GM18508 (cell line): ENCODE measurements at regions not wholly inside any gene's neighbourhood (a gene's known extent, or its start where the extent isn't known, plus 50 kb on each side); places are given as distances from the start of the nearest gene placed in this dataset.

Experiments
- ATAC-seq: cut with Tn5 transposase; IDR thresholded peaks from one replicate; pipeline ENCODE4 v1.9.1; 2021; ENCODE audit warnings: moderate number of reproducible peaks; ENCODE audit not compliant: insufficient read depth, unreplicated experiment

GRCh38 chr12:38138225-38139221, 178.1 kb upstream of the ALG10B start:
- ATAC-seq = peak; percentile 69

DNA sequence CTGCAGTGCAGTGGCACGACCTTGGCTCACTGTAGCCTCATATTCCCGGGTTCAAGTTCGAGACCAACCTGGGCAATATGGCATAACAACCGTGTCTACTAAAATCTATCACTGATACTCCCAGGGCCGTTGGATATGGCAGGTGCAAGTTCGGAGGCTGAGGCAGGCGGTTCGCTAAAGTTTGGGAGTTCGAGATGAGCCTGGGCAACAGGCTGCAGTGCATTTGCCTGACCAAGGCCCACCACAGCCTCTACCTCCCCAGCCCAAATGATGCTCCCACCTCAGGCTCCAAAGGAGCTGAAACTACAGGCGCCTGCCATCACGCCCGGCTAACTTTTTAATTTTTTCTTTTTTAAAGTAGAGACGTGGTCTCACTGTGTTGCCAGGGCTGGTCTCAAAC, 177.1 kb upstream of the ALG10B start:
- ATAC-seq = no peak

- no peak for ATAC-seq
Measured at GRCh38 chr12:38141239-38141638, 175.3 kb upstream of the ALG10B start.

GRCh38 chr12:38141861-38142260, 174.7 kb upstream of the ALG10B start:
- no peak for ATAC-seq

- no peak for ATAC-seq
Measured at GRCh38 chr12:38142974-38143373, 173.6 kb upstream of the ALG10B start.

DNA sequence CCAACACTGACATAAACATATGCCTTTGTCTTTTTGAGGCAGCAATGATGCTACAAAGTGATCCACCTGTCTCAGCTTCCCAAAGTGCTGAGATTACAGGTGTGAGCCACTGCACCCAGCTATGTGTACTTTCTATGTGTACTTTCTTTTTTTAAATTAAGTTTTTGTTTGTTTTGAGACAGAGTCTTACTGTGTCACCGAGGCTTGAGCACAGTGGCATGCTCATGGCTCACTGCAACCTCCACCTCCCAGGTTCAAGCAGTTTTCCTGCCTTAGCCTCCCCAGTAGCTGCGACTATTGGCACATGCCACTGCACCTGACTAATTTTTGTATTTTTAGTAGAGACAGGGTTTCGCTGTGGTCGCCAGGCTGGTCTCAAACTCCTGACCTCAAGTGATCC, 172.5 kb upstream of the ALG10B start:
- ATAC-seq = no peak

DNA sequence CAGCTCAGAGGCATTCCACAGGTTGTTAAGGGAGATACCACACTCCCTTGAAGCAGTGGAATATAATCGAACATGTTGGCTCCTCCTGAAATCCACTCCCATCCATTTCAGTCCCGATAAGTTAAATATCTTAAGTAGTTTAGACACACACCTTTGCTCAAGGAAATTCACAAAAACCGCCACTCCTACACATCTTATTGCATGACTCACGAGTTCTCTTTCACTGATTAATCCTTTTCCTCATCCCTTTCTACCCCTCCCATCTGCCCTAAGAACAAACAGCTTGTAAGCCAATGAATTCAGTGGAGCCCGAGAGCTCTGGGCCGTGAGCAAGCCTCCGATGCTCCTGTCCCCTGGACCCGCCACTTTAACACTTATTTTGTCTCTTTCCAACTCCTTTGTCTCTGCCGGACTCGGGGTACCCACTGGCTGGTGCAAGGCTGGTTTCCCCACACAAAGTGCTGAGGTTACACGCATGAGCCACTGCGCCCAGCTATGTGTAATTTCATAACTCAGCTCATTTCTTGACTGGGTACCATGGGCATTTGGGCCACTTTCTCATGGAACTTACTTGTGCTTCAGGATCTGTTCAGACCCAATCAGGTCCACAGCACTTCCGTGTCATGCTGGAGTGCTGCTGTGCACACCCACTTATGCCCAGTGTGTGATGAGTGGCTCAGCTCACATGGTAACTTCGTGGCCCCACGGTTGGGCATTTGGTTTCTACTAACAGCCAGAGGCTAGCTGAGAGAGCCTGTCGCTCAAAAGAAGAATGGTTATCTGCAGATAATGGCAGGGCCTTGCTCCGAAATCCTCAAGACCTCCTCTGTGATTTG, 171.8 kb upstream of the ALG10B start:
- no peak for ATAC-seq

DNA sequence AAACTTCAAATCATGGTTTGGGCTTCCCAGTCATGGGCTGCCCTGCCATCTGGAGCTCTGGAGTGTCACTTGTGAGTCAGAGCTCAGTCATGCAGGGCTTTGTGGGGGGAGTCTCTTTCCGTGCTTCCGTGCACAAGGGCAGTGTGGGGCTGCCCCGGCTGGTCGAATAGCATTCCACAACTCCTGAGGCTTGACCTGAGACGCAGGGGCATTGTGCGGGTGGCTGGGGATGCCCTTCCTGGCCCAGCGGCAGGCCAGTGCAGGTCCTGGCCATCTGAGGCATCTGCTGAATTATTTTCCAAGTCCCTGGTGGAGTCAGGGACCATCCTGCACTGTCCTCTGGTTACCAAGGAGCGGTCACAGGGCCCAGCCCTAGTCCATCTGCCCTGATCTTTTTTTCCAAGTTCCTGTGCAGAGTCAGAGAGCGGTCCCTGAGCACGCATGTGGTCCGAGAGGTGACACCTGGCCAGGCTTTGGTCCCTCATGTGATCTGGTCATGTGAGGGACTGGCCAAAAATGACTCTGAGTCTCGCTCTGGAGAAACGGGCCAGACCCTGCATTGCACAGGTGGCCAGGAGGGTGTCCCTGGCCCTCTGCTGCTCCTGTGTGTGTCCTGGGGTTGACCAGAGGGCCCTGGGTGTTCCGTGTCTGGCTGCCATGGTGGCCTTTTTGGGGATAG, 167.0 kb upstream of the ALG10B start:
- no peak for ATAC-seq

DNA sequence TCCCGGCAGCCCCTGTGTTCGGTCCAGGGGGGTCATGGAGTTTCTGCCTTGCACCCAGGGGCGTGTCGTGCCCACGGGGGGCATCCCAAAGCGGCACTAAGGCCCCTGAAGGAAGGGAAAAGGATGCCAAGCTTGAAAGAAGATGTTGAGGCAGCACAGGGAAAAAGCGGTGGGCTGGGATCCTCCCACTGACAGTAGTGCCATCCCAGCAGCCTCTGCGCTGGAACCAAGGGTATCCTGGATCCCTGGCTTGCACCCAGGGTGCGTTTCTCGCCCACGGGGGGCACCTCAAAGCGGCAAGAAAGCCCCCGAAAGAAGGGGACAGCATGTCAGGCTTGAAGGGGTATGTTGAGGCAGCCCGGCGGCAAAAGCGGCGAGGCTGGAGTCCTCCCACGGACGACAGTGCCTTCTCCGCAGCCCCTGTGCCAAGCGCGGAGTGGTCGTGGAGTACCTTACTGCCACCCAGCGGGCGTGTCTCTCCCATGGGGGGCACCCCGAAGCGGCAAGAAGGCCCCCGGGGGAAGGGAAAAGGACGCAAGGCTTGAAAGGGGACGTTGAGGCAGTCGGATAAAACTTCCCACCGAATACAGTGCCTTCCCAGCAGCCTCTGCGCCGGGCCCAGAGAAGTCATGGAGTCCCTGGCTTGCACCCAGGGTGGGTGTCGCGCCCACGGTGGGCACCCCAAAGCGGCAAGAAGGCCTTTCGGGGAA, 164.4 kb upstream of the ALG10B start:
- ATAC-seq = no peak

DNA sequence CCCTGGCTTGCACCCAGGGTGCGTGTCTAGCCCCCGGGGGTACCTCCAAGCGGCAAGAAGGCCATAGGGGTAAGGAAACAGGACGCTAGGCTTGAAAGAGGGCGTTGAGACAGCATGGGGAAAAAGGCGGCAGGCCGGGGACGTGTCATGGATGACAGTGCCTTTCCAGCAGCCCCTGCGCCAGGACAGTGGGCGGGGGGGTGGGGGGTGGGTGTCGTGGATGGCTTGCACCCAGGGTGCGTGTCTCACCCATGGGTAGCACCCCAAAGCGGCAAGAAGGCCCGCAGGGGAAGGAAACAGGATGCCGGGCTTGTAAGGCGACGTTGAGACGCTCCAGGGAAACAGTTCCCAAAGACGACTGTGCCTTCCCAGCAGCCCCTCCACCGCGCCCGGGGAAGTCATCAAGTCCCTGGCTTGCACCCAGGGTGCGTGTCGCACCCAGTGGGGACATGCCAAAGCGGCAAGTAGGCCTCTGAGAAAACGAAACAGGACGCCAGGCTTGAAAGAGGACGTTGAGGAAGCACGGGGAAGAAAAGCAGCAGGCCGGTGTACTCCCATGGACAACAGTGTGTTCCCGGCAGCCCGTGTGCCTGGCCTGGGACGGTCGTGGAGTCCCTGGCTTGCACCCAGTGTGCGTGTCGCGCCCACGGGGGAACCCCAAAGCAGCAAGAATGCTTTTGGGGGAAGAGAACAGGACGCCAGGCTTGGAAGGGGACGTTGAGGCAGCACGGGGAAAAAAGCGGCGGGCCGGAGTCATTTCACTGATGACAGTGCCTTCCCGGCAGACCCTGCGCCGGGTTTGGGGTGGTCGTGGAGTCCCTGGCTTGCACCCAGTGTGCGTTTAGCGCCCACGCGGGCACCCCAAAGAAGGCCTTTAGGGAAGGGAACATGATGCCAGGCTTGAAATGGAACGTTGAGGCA, 163.5 kb upstream of the ALG10B start:
- no peak for ATAC-seq

DNA sequence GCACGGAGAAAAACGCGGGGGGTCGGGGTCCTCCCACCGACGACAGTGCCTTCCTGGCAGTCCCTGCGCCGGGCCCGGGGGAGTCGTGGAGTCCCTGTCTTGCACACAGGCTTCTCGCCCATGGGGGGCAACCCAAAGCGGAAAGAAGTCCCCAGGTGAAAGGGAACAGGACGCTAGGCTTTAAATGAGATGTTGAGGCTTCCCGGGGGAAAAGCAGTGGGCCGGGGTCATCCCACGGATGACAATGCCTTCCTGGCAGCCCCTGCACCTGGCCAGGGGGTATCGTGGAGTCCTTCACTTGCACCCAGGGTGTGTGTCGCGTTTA, 162.9 kb upstream of the ALG10B start:
- ATAC-seq = no peak

DNA sequence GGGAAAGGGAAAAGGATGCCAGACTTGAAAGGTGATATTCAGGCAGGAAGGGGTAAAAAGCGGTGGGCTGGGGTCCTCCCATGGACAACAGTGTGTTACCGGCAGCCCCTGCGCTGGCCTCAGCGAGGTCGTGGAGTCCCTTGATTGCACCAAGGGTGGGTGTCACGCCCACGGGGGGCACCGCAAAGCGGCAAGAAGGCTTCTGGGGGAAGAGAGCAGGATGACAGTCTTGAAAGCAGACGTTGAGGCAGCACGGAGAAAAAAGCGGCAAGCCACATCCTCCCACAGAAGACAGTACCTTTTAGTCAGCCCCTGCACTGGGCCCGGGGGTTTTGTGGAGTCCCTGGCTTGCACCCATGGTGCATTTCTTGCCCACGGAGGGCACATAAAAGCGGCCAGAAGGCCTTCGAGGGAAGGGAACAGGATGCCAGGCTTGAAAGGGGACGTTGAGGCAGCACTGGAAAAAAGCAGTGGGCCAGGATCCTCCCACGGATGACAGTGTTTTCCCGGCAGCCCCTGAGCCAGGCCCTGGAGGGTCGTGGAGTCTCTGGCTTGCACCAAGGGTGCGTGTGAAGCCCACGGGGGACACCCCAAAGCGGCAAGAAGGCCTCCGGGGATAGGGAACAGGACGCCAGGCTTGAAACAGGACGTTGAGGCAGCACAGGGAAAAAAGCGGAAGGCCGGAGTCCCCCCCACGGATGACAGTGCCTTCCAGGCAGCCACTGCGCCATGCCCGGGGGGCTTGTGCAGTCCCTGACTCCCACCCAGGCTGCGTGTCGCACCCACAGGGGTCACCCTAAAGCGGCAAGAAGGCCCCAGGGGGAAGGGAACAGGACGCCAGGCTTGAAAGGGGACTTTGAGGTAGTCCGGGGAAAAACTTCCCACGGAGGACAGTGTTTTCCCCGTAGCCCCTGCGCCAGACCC, 162.2 kb upstream of the ALG10B start:
- no peak for ATAC-seq

DNA sequence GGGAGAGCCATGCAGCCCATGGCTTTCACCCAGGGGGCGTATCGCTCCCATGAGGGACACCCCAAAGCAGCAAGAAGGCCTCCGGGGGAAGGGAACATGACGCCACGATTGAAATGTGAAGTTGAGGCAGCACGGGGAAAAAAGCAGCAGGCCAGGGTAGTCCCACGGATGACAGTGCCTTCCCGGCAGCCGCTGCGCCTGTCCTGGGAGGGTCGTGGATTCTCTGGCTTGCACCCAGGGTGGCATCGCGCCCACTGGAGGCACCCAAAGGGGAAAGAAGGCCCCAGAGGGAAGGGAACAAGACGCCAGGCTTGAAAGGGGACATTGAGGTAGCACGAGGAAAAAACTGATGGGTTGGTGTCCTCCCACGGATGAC, 161.6 kb upstream of the ALG10B start:
- no peak for ATAC-seq

- ATAC-seq = no peak
Measured at GRCh38 chr12:38155526-38156496, 160.8 kb upstream of the ALG10B start.

- no peak for ATAC-seq
Measured at GRCh38 chr12:38156497-38157245, 159.9 kb upstream of the ALG10B start.

- ATAC-seq = no peak
Measured at GRCh38 chr12:38157274-38157932, 159.2 kb upstream of the ALG10B start.
